IMR-90 (cell line): ENCODE measurements at regions not wholly inside any gene's neighbourhood (a gene's known extent, or its start where the extent isn't known, plus 50 kb on each side); places are given as distances from the start of the nearest gene placed in this dataset.

ENCODE experiments used
- ATAC-seq: fragments of 200-7000 bp; cut with Tn5 transposase; 2 replicates; pipeline ENCODE4 v1.9.1; 2020; ENCODE audit warnings: low read depth, mild to moderate bottlenecking, moderate library complexity
- BruUV-seq: library from RNA; stranded (reverse); fragments of 400-500 nt; replicated peaks from 2 replicates; lab custom pipeline; 2021; lab: Mats Ljungman, UMichigan
- CTCF ChIA-PET: fragments of 300-600 bp; formaldehyde crosslinking; extraction: SDS; loops from one replicate; lab custom pipeline; 2021; ENCODE audit warnings: antibody characterized with exemption; lab: Yijun Ruan, JAX
- POLR2A ChIA-PET: fragments of 300-600 bp; sonication (Branson Sonifier 250); formaldehyde crosslinking; loops from one replicate; lab custom pipeline; 2022; ENCODE audit warnings: antibody characterized with exemption; ENCODE audit not compliant: unreplicated experiment; lab: Charles Lee
- DNase-seq: peaks from one replicate; pipeline ENCODE4 v3.0.0; 2013
- H2AFZ ChIP-seq: replicated peaks from 2 replicates; pipeline ENCODE3; 2013; ENCODE audit warnings: low read length, mild to moderate bottlenecking; ENCODE audit not compliant: poor library complexity
- H2AK5ac ChIP-seq: 2 replicates; pipeline ENCODE4 v1.6.1; 2013; ENCODE audit warnings: low read depth, low read length, inconsistent platforms
- H2AK9ac ChIP-seq: replicated peaks from 2 replicates; pipeline ENCODE3; 2013; ENCODE audit warnings: mild to moderate bottlenecking, low read depth, low read length, moderate library complexity; ENCODE audit not compliant: poor library complexity
- H2BK120ac ChIP-seq: 2 replicates; pipeline ENCODE4 v1.6.1; 2013; ENCODE audit warnings: low read depth, low read length, inconsistent platforms
- H2BK15ac ChIP-seq: 3 replicates; pipeline ENCODE4 v1.6.1; 2013; ENCODE audit warnings: low read depth, low read length, inconsistent platforms
- H2BK20ac ChIP-seq: 2 replicates; pipeline ENCODE4 v1.6.1; 2013; ENCODE audit warnings: low read depth, mild to moderate bottlenecking, inconsistent platforms, low read length, moderate library complexity
- H2BK5ac ChIP-seq: 2 replicates; pipeline ENCODE4 v1.6.1; 2013; ENCODE audit warnings: mild to moderate bottlenecking, low read depth, low read length, inconsistent platforms; ENCODE audit not compliant: poor library complexity, severe bottlenecking
- H3K14ac ChIP-seq: replicated peaks from 2 replicates; pipeline ENCODE4 v1.6.1; 2013; ENCODE audit warnings: low read depth, low read length, inconsistent platforms
- H3K18ac ChIP-seq: 2 replicates; pipeline ENCODE4 v1.6.1; 2013; ENCODE audit warnings: low read depth, low read length, control low read depth
- H3K23ac ChIP-seq: 2 replicates; pipeline ENCODE4 v1.6.1; 2013; ENCODE audit warnings: low read depth, low read length, inconsistent platforms
- H3K27ac ChIP-seq: 2 replicates; pipeline ENCODE4 v1.5.1; 2013; ENCODE audit warnings: mild to moderate bottlenecking, control low read depth, low read length; ENCODE audit not compliant: insufficient read depth
- H3K27me3 ChIP-seq: 2 replicates; pipeline ENCODE4 v1.6.1; 2013; ENCODE audit warnings: low read length; ENCODE audit not compliant: control insufficient read depth, insufficient read depth
- H3K36me3 ChIP-seq: 2 replicates; pipeline ENCODE4 v1.6.1; 2013; ENCODE audit warnings: low read length, mixed read lengths; ENCODE audit not compliant: control insufficient read depth, insufficient read depth
- H3K4ac ChIP-seq: 2 replicates; pipeline ENCODE4 v1.6.1; 2013; ENCODE audit warnings: low read depth, low read length, inconsistent platforms
- H3K4me1 ChIP-seq: 2 replicates; pipeline ENCODE4 v1.6.1; 2013; ENCODE audit warnings: low read length, mixed read lengths; ENCODE audit not compliant: control insufficient read depth, insufficient read depth
- H3K4me2 ChIP-seq: 2 replicates; pipeline ENCODE4 v1.6.1; 2013; ENCODE audit warnings: low read depth, mild to moderate bottlenecking, control low read depth, low read length, moderate library complexity
- H3K4me3 ChIP-seq: 2 replicates; pipeline ENCODE4 v1.5.1; 2013; ENCODE audit warnings: low read depth, mild to moderate bottlenecking, control low read depth, low read length, moderate library complexity; ENCODE audit not compliant: insufficient read depth
- H3K56ac ChIP-seq: 2 replicates; pipeline ENCODE4 v1.6.1; 2013; ENCODE audit warnings: low read length, inconsistent platforms; ENCODE audit not compliant: insufficient read depth; ENCODE audit errors: extremely low read depth
- H3K79me1 ChIP-seq, 2 experiments: 2 replicates each; pipeline ENCODE4 v1.6.1; 2013; ENCODE audit warnings: low read length in 2 of 2, inconsistent platforms in 1 of 2, low read depth in 1 of 2
- H3K9ac ChIP-seq: 2 replicates; pipeline ENCODE4 v1.6.1; 2013; ENCODE audit warnings: low read depth, low read length, control low read depth
- H3K9me1 ChIP-seq: 2 replicates; pipeline ENCODE4 v1.6.1; 2013; ENCODE audit warnings: low read length, inconsistent platforms; ENCODE audit not compliant: insufficient read depth
- H3K9me3 ChIP-seq: 2 replicates; pipeline ENCODE4 v1.6.1; 2013; ENCODE audit warnings: low read length; ENCODE audit not compliant: control insufficient read depth, insufficient read depth
- H4K20me1 ChIP-seq: 2 replicates; pipeline ENCODE4 v1.6.1; 2013; ENCODE audit warnings: low read length, inconsistent platforms; ENCODE audit not compliant: insufficient read depth
- H4K5ac ChIP-seq: 2 replicates; pipeline ENCODE4 v1.6.1; 2013; ENCODE audit warnings: mild to moderate bottlenecking, low read depth, low read length, control low read depth
- H4K8ac ChIP-seq, 2 experiments: 2 replicates each; pipeline ENCODE4 v1.6.1; 2013; ENCODE audit warnings: low read depth in 2 of 2, low read length in 2 of 2, control low read depth in 1 of 2, inconsistent platforms in 1 of 2
- H4K91ac ChIP-seq: 2 replicates; pipeline ENCODE4 v1.6.1; 2013; ENCODE audit warnings: low read depth, low read length, inconsistent platforms; ENCODE audit not compliant: insufficient read depth
- BHLHE40 ChIP-seq: fragments of 150-350 bp; IDR thresholded peaks from 2 replicates; pipeline ENCODE4 v1.6.1; 2016; ENCODE audit warnings: mild to moderate bottlenecking, low read depth, low read length
- CEBPB ChIP-seq: IDR thresholded peaks from 2 replicates; pipeline ENCODE4 v1.6.1; 2012; ENCODE audit warnings: low read depth, low read length, improper control_type of control experiment
- FOS ChIP-seq: fragments of 150-350 bp; IDR thresholded peaks from 2 replicates; pipeline ENCODE4 v1.6.1; 2016; ENCODE audit warnings: low read depth, low read length
- MAFK ChIP-seq: IDR thresholded peaks from 2 replicates; pipeline ENCODE4 v1.6.1; 2012; ENCODE audit warnings: low read depth, low read length, improper control_type of control experiment
- MAZ ChIP-seq: IDR thresholded peaks from 2 replicates; pipeline ENCODE4 v1.6.1; 2012; ENCODE audit warnings: low read depth, mild to moderate bottlenecking, low read length, improper control_type of control experiment, moderate library complexity, borderline replicate concordance
- MXI1 ChIP-seq: IDR thresholded peaks from 2 replicates; pipeline ENCODE4 v1.6.1; 2012; ENCODE audit warnings: low read depth, mild to moderate bottlenecking, low read length, moderate library complexity, borderline replicate concordance
- NFE2L2 ChIP-seq: fragments of 150-350 bp; IDR thresholded peaks from 2 replicates; pipeline ENCODE4 v1.6.1; 2016; ENCODE audit warnings: low read depth, mild to moderate bottlenecking, low read length
- RAD21 ChIP-seq: IDR thresholded peaks from 2 replicates; pipeline ENCODE4 v1.6.1; 2012; ENCODE audit warnings: low read length, improper control_type of control experiment
- RCOR1 ChIP-seq: IDR thresholded peaks from 2 replicates; pipeline ENCODE4 v1.6.1; 2012; ENCODE audit warnings: mild to moderate bottlenecking, low read length, improper control_type of control experiment; ENCODE audit not compliant: insufficient replicate concordance
- RFX5 ChIP-seq: IDR thresholded peaks from 2 replicates; pipeline ENCODE4 v1.8.0; 2012; ENCODE audit warnings: low read depth, mild to moderate bottlenecking, low read length, moderate library complexity
- SMC3 ChIP-seq: fragments of 150-350 bp; IDR thresholded peaks from 2 replicates; pipeline ENCODE4 v1.6.1; 2016; ENCODE audit warnings: low read depth, mild to moderate bottlenecking, antibody characterized with exemption, low read length, moderate library complexity
- WGBS, 2 experiments: methylation state at CpG; one replicate each; pipeline versions ENCODE4 v1.1.5 to v1.1.7; 2013; ENCODE audit warnings: missing lambda C conversion rate in 2 of 2; ENCODE audit not compliant: insufficient read length in 1 of 2; ENCODE audit errors: extremely low coverage in 2 of 2; 5-methylcytosine and 5-hydroxymethylcytosine counted together
- dilution Hi-C: fragments of 300-500 bp; cut with HindIII; formaldehyde crosslinking; loops from one replicate; pipeline ENCODE4 v1.14.3; 2018; ENCODE audit warnings: low sequenced_read_pairs; ENCODE audit not compliant: unreplicated experiment
- in situ Hi-C: fragments of 300-500 bp; cut with MboI; formaldehyde crosslinking; loops from 3 replicates; pipeline ENCODE4 v1.14.3; 2019; ENCODE audit warnings: low sequenced_read_pairs, inconsistent platforms, mixed read lengths
- intact Hi-C: fragments of 100-400 bp; cut with micrococcal nuclease; formaldehyde crosslinking; loops from 2 replicates; pipeline ENCODE4 v1.10.0; 2022
- TF ChIP-seq, protein P1 (sequence below): conservative IDR thresholded peaks from 2 replicates; pipeline ENCODE4 v1.5.1; 2012; ENCODE audit warnings: mild to moderate bottlenecking, low read depth, low read length, improper control_type of control experiment
- TF ChIP-seq, protein P2 (sequence below): fragments of 150-350 bp; IDR thresholded peaks from 2 replicates; pipeline ENCODE4 v1.6.1; 2017; ENCODE audit warnings: mild to moderate bottlenecking, antibody characterized with exemption, low read length, low read depth

DNA sequence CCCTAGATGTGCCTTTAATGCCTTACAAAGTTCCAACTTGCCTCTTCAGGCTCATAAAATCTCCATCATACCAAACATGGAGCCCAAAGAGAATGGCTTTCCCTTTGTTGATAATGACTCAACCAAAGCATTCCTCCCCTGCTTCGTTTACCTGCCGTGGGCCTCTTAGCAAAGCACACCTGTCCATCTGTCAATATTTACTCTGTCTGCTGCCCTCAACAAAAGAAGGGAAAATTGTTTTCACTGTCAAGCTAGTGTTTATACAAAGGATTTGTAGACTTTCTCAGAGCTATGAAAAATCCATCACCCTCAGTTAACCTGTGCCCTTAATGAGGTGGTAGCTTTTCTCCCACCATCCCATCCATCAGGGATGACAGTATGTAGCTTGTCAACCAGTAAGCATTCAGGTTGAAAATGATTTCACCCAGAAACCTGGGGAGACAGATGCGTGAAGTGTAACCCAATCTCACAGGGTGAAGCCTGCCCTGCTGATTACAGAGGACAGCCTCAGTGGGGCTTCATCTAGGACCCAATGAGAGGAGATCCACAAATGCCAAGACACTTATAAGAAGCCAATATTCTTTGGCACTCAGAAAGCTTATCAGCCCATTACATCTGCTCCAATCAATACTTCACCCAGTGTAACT is 278.1 kb downstream of the NUAK1 start:
- Histone ChIP-seq H3K27ac (no peak overlapping the region), H3K14ac (no peak overlapping the region), H2AK9ac (no peak overlapping the region), H3K23ac (no peak overlapping the region), H3K56ac (no peak overlapping the region), H2AK5ac (no peak overlapping the region), H3K4ac (no peak overlapping the region), H3K79me1 (no peaks in the 10 kb centered on the region), H3K4me1 (no peaks in the 10 kb centered on the region), H2BK120ac (no peak overlapping the region), H4K91ac (no peak overlapping the region), H2BK20ac (no peak overlapping the region), H2BK5ac (no peak overlapping the region), H4K8ac (no peak overlapping the region), H3K27me3 (0 out of 2 replicates have a peak, but pooled peaks cover under 1% of the 10 kb centered on the region), H4K5ac (no peak overlapping the region), H3K36me3 (no peaks in the 10 kb centered on the region), H3K9me3 (peaks cover 8% of the 10 kb centered on the region), H3K9ac (no peak overlapping the region), H4K20me1 (no peaks in the 10 kb centered on the region), H3K9me1 (no peaks in the 10 kb centered on the region), H3K4me2 (no peak overlapping the region), H2AFZ (no peak overlapping the region), H3K4me3 (no peak overlapping the region), H2BK15ac (no peak overlapping the region), H3K18ac (no peak overlapping the region)
- ChIA-PET POLR2A (no interaction called here), CTCF (no interaction called here)
- in situ Hi-C loops = no loop called here
- no CpG with 5 or more reads among the region's 3 CpGs for WGBS, 2 experiments
- ATAC-seq = no peak
- TF ChIP-seq FOS = no peak
- TF ChIP-seq MAFK = no peak
- no peak for TF ChIP-seq RFX5
- no peak for TF ChIP-seq SMC3
- TF ChIP-seq CEBPB = no peak
- TF ChIP-seq MXI1 = no peak
- no peak for TF ChIP-seq MAZ
- no peak for TF ChIP-seq RAD21
- TF ChIP-seq, protein P1, sequence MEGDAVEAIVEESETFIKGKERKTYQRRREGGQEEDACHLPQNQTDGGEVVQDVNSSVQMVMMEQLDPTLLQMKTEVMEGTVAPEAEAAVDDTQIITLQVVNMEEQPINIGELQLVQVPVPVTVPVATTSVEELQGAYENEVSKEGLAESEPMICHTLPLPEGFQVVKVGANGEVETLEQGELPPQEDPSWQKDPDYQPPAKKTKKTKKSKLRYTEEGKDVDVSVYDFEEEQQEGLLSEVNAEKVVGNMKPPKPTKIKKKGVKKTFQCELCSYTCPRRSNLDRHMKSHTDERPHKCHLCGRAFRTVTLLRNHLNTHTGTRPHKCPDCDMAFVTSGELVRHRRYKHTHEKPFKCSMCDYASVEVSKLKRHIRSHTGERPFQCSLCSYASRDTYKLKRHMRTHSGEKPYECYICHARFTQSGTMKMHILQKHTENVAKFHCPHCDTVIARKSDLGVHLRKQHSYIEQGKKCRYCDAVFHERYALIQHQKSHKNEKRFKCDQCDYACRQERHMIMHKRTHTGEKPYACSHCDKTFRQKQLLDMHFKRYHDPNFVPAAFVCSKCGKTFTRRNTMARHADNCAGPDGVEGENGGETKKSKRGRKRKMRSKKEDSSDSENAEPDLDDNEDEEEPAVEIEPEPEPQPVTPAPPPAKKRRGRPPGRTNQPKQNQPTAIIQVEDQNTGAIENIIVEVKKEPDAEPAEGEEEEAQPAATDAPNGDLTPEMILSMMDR = no peak
- TF ChIP-seq, protein P2, sequence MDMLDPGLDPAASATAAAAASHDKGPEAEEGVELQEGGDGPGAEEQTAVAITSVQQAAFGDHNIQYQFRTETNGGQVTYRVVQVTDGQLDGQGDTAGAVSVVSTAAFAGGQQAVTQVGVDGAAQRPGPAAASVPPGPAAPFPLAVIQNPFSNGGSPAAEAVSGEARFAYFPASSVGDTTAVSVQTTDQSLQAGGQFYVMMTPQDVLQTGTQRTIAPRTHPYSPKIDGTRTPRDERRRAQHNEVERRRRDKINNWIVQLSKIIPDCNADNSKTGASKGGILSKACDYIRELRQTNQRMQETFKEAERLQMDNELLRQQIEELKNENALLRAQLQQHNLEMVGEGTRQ = no peak
- TF ChIP-seq NFE2L2 = no peak
- no peak for TF ChIP-seq BHLHE40
- no peak for TF ChIP-seq RCOR1
- intact Hi-C loops = no loop called here
- BruUV-seq = no TSS peak
- dilution Hi-C loops = no loop called here
- DNase-seq = no peak
